OCI-LY1 (cell line): ENCODE measurements at regions not wholly inside any gene's neighbourhood (a gene's known extent, or its start where the extent isn't known, plus 50 kb on each side); places are given as distances from the start of the nearest gene placed in this dataset.

Source experiments
- CTCF ChIP-seq: fragments of 200-600 bp; sonication (generic), shearing (Covaris generic); IDR thresholded peaks from 2 replicates; pipeline ENCODE4 v1.5.1; 2017; ENCODE audit warnings: mild to moderate bottlenecking, antibody characterized with exemption, low read length, moderate library complexity, mixed read lengths
- EZH2 ChIP-seq: fragments of 200-600 bp; sonication (generic), shearing (Covaris generic); IDR thresholded peaks from 2 replicates; pipeline ENCODE4 v1.8.0; 2017; ENCODE audit warnings: borderline replicate concordance, mixed run types, mild to moderate bottlenecking, antibody characterized with exemption, low read length, moderate library complexity, mixed read lengths

- no peak for TF ChIP-seq EZH2
- no peak for TF ChIP-seq CTCF
Measured at GRCh38 chr17:45581860-45582259, 91.3 kb upstream of the PLEKHM1 start.
